SK-N-SH (cell line): ENCODE measurements at regions not wholly inside any gene's neighbourhood (a gene's known extent, or its start where the extent isn't known, plus 50 kb on each side); places are given as distances from the start of the nearest gene placed in this dataset.

Experiments
- CTCF ChIA-PET: fragments of 300-600, 350-600 bp; formaldehyde crosslinking; extraction: SDS; loops from one replicate; lab custom pipeline; 2021; lab: Yijun Ruan, JAX
- POLR2A ChIA-PET: fragments of 350-600 bp; sonication (Branson Sonifier 250); formaldehyde crosslinking; extraction: SDS; loops from one replicate; lab custom pipeline; 2020; ENCODE audit warnings: antibody characterized with exemption, inconsistent platforms; lab: Yijun Ruan, JAX
- DNase-seq: peaks from one replicate; pipeline ENCODE4 v3.0.0; 2012
- H2AFZ ChIP-seq: fragments of 200-600 bp; sonication (generic); 2 replicates; pipeline ENCODE4 v1.8.1; 2016; ENCODE audit warnings: antibody characterized with exemption, mild to moderate bottlenecking, low read depth
- H3F3A ChIP-seq: fragments of 200-600 bp; sonication (generic); replicated peaks from 2 replicates; pipeline ENCODE3; 2016; ENCODE audit warnings: antibody characterized with exemption, mild to moderate bottlenecking; ENCODE audit not compliant: insufficient read depth
- H3K27ac ChIP-seq, 2 experiments: fragments of 200-500 bp in 1 of 2; fragments of 200-600 bp in 1 of 2; sonication (Bioruptor generic) in 1 of 2; sonication (generic), shearing (Covaris generic) in 1 of 2; 2 replicates each; pipeline versions ENCODE4 v1.5.1 to v1.6.1; 2014 to 2016; ENCODE audit warnings: low read depth in 2 of 2, inconsistent platforms in 1 of 2, low read length in 1 of 2, mild to moderate bottlenecking in 1 of 2, mixed read lengths in 1 of 2
- H3K27me3 ChIP-seq: fragments of 200-600 bp; sonication (generic), shearing (Covaris generic); 2 replicates; pipeline ENCODE4 v1.6.1; 2016; ENCODE audit warnings: mixed run types; ENCODE audit not compliant: insufficient read depth
- H3K36me3 ChIP-seq, 2 experiments: fragments of 200-500 bp in 1 of 2; fragments of 200-600 bp in 1 of 2; sonication (Bioruptor generic) in 1 of 2; sonication (generic) in 1 of 2; replicated peaks in 1 of 2; 2 replicates each; pipeline versions ENCODE3 to v1.5.1; 2014 to 2016; ENCODE audit warnings: low read length in 1 of 2, mild to moderate bottlenecking in 1 of 2; ENCODE audit not compliant: insufficient read depth in 2 of 2, control insufficient read depth in 1 of 2
- H3K4me1 ChIP-seq, 2 experiments: fragments of 200-500 bp in 1 of 2; fragments of 200-600 bp in 1 of 2; sonication (Bioruptor generic) in 1 of 2; sonication (generic), shearing (Covaris generic) in 1 of 2; 2 replicates each; pipeline versions ENCODE4 v1.5.1 to v1.6.1; 2014 to 2016; ENCODE audit warnings: low read depth in 1 of 2, low read length in 1 of 2, mixed run types in 1 of 2; ENCODE audit not compliant: insufficient read depth in 2 of 2, control insufficient read depth in 1 of 2
- H3K4me2 ChIP-seq: fragments of 200-600 bp; sonication (generic), shearing (Covaris generic); 2 replicates; pipeline ENCODE4 v1.6.1; 2017; ENCODE audit warnings: mixed run types
- H3K4me3 ChIP-seq, 2 experiments: fragments of 200-500 bp in 1 of 2; fragments of 200-600 bp in 1 of 2; sonication (Bioruptor generic) in 1 of 2; sonication (generic), shearing (Covaris generic) in 1 of 2; 2 replicates each; pipeline versions ENCODE4 v1.5.1 to v1.8.1; 2014 to 2016; ENCODE audit warnings: low read depth in 2 of 2, inconsistent platforms in 1 of 2, low read length in 1 of 2, mild to moderate bottlenecking in 1 of 2, mixed read lengths in 1 of 2, moderate library complexity in 1 of 2
- H3K79me2 ChIP-seq: fragments of 200-600 bp; sonication (generic); 2 replicates; pipeline ENCODE4 v1.8.1; 2017; ENCODE audit warnings: mild to moderate bottlenecking; ENCODE audit not compliant: insufficient read depth
- H3K9ac ChIP-seq: fragments of 200-600 bp; sonication (generic); 2 replicates; pipeline ENCODE4 v1.6.1; 2017; ENCODE audit warnings: mixed run types
- H3K9me2 ChIP-seq: fragments of 200-600 bp; sonication (generic); 2 replicates; pipeline ENCODE4 v1.6.1; 2017; ENCODE audit warnings: mixed run types
- H3K9me3 ChIP-seq: fragments of 200-600 bp; sonication (generic); 2 replicates; pipeline ENCODE4 v1.6.1; 2017; ENCODE audit warnings: mixed run types, mild to moderate bottlenecking, moderate library complexity
- H4K20me1 ChIP-seq: fragments of 200-600 bp; sonication (generic); 2 replicates; pipeline ENCODE4 v1.6.1; 2017; ENCODE audit warnings: mild to moderate bottlenecking, mixed run types; ENCODE audit not compliant: insufficient read depth
- CTCF ChIP-seq: fragments of 200-600 bp; sonication (generic); IDR thresholded peaks from 2 replicates; pipeline ENCODE4 v1.6.1; 2017; ENCODE audit warnings: antibody characterized with exemption, mild to moderate bottlenecking, moderate library complexity
- FOSL2 ChIP-seq: IDR thresholded peaks from 2 replicates; pipeline ENCODE4 v1.4.0; 2012; ENCODE audit warnings: low read depth, mild to moderate bottlenecking, moderate library complexity, borderline replicate concordance
- FOXM1 ChIP-seq: IDR thresholded peaks from 2 replicates; pipeline ENCODE4 v1.4.0; 2012; ENCODE audit warnings: low read depth, mild to moderate bottlenecking
- GABPA ChIP-seq: IDR thresholded peaks from 2 replicates; pipeline ENCODE4 v1.4.0; 2012; ENCODE audit warnings: low read depth, mild to moderate bottlenecking
- GATA2 ChIP-seq: sonication (generic); formaldehyde crosslinking; IDR thresholded peaks from 2 replicates; pipeline ENCODE4 v1.5.0; 2020; ENCODE audit warnings: mild to moderate bottlenecking, missing genetic modification reagents
- IRF3 ChIP-seq: fragments of 150-350 bp; IDR thresholded peaks from 2 replicates; pipeline ENCODE4 v1.6.1; 2016; ENCODE audit warnings: mild to moderate bottlenecking, low read depth, low read length
- JUND ChIP-seq: IDR thresholded peaks from 2 replicates; pipeline ENCODE4 v1.4.0; 2012
- MAX ChIP-seq: IDR thresholded peaks from 2 replicates; pipeline ENCODE4 v1.4.0; 2012; ENCODE audit warnings: low read depth
- MXI1 ChIP-seq: IDR thresholded peaks from 2 replicates; pipeline ENCODE4 v1.6.1; 2012; ENCODE audit warnings: mild to moderate bottlenecking, low read depth, low read length, improper control_type of control experiment
- NRF1 ChIP-seq: IDR thresholded peaks from 2 replicates; pipeline ENCODE4 v1.6.1; 2012; ENCODE audit warnings: low read depth, mild to moderate bottlenecking, low read length
- RAD21 ChIP-seq: IDR thresholded peaks from 2 replicates; pipeline ENCODE4 v1.6.1; 2012; ENCODE audit warnings: mild to moderate bottlenecking, low read length
- RCOR1 ChIP-seq: fragments of 150-350 bp; IDR thresholded peaks from 2 replicates; pipeline ENCODE4 v1.6.1; 2017; ENCODE audit warnings: antibody characterized with exemption, low read length
- RFX5 ChIP-seq: IDR thresholded peaks from 2 replicates; pipeline ENCODE4 v1.6.1; 2012; ENCODE audit warnings: mild to moderate bottlenecking, improper control_type of control experiment, low read length
- SMC3 ChIP-seq: IDR thresholded peaks from 2 replicates; pipeline ENCODE4 v1.6.1; 2012; ENCODE audit warnings: low read depth, low read length, improper control_type of control experiment
- TCF12 ChIP-seq: IDR thresholded peaks from 2 replicates; pipeline ENCODE4 v1.4.0; 2012
- TEAD4 ChIP-seq: IDR thresholded peaks from 2 replicates; pipeline ENCODE4 v1.4.0; 2012; ENCODE audit warnings: mild to moderate bottlenecking, borderline replicate concordance; ENCODE audit not compliant: insufficient read depth
- YY1 ChIP-seq: IDR thresholded peaks from 2 replicates; pipeline ENCODE4 v1.4.0; 2012; ENCODE audit warnings: low read depth, mild to moderate bottlenecking
- WGBS: methylation state at CpG from one replicate; pipeline ENCODE4 v1.1.6; 2017; ENCODE audit warnings: low lambda C conversion rate; 5-methylcytosine and 5-hydroxymethylcytosine counted together
- TF ChIP-seq, protein P1 (sequence below): IDR thresholded peaks from 2 replicates; pipeline ENCODE4 v1.6.1; 2012; ENCODE audit warnings: mild to moderate bottlenecking, low read depth, low read length, moderate library complexity

GRCh38 chr5:167823405-167823804, 468.0 kb upstream of the WWC1 start:
- POLR2A ChIA-PET, result no interaction called here
- CTCF ChIA-PET, result no interaction called here
- Histone ChIP-seq H3K4me2 (no peak overlapping the region), H4K20me1 (no peaks in the 10 kb centered on the region), H3K9me3 (no peaks in the 10 kb centered on the region), H3K27me3 (no peaks in the 10 kb centered on the region), H3K9ac (no peak overlapping the region), H2AFZ (no peak overlapping the region), H3K4me1 (no peaks in the 10 kb centered on the region), H3K36me3 (no peaks in the 10 kb centered on the region), H3K27ac (no peak overlapping the region), H3F3A (no peaks in the 10 kb centered on the region), H3K9me2 (no peaks in the 10 kb centered on the region), H3K4me3 (no peak overlapping the region), H3K79me2 (no peaks in the 10 kb centered on the region)
- no peak for DNase-seq
- WGBS, result 31% methylated on average over 2 of the region's 2 CpGs
- no peak for TF ChIP-seq MXI1
- no peak for TF ChIP-seq SMC3
- TF ChIP-seq, protein P1, sequence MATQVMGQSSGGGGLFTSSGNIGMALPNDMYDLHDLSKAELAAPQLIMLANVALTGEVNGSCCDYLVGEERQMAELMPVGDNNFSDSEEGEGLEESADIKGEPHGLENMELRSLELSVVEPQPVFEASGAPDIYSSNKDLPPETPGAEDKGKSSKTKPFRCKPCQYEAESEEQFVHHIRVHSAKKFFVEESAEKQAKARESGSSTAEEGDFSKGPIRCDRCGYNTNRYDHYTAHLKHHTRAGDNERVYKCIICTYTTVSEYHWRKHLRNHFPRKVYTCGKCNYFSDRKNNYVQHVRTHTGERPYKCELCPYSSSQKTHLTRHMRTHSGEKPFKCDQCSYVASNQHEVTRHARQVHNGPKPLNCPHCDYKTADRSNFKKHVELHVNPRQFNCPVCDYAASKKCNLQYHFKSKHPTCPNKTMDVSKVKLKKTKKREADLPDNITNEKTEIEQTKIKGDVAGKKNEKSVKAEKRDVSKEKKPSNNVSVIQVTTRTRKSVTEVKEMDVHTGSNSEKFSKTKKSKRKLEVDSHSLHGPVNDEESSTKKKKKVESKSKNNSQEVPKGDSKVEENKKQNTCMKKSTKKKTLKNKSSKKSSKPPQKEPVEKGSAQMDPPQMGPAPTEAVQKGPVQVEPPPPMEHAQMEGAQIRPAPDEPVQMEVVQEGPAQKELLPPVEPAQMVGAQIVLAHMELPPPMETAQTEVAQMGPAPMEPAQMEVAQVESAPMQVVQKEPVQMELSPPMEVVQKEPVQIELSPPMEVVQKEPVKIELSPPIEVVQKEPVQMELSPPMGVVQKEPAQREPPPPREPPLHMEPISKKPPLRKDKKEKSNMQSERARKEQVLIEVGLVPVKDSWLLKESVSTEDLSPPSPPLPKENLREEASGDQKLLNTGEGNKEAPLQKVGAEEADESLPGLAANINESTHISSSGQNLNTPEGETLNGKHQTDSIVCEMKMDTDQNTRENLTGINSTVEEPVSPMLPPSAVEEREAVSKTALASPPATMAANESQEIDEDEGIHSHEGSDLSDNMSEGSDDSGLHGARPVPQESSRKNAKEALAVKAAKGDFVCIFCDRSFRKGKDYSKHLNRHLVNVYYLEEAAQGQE, result no peak
- no peak for TF ChIP-seq FOSL2
- no peak for TF ChIP-seq GABPA
- no peak for TF ChIP-seq IRF3
- no peak for TF ChIP-seq NRF1
- no peak for TF ChIP-seq YY1
- no peak for TF ChIP-seq GATA2 (CRISPR knock-in tag)
- no peak for TF ChIP-seq CTCF
- TF ChIP-seq TCF12, result no peak
- TF ChIP-seq RAD21, result no peak
- TF ChIP-seq RFX5, result no peak
- no peak for TF ChIP-seq FOXM1
- no peak for TF ChIP-seq MAX
- no peak for TF ChIP-seq RCOR1
- TF ChIP-seq TEAD4, result no peak
- no peak for TF ChIP-seq JUND
